ENCODE measurements at regions not wholly inside any gene's neighbourhood (a gene's known extent, or its start where the extent isn't known, plus 50 kb on each side); places are given as distances from the start of the nearest gene placed in this dataset.

DNA sequence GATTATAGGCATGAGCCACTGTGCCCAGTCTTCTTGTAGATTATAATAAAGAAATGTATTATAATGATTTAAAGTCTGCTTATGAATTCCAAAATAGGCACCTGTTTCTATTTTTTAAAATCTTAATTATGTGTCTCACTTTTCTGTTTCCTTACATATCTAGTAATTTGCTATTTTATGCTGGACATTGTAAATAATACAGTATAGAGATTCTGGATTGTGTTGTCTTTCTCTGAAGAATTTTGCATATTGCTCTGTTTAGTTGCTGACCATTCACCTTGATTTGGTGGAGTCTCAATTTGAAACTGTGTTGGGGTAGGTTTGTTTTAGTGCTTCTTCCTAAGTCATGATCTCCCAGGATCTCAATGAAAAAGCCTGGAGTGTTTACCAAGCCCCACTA, 102.8 kb downstream of the C9orf50 start:
- no peak for TF ChIP-seq EZH2 (IDR thresholded peaks at IDR 0.05; ENCODE audit: insufficient read depth, poor library complexity, severe bottlenecking)
- no peak for TF ChIP-seq EZH2phosphoT487 (IDR thresholded peaks at IDR 0.05; ENCODE audit: insufficient read depth, low read depth)

Measured in GM23248 (cell line).